HEK293T (cell line): ENCODE measurements at regions not wholly inside any gene's neighbourhood (a gene's known extent, or its start where the extent isn't known, plus 50 kb on each side); places are given as distances from the start of the nearest gene placed in this dataset.

Experiments
- CTCF ChIA-PET: fragments of 350-600 bp; formaldehyde crosslinking; extraction: SDS; loops from one replicate; lab custom pipeline; 2021; ENCODE audit warnings: antibody characterized with exemption, inconsistent platforms; lab: Yijun Ruan, JAX
- POLR2A ChIA-PET: fragments of 350-600 bp; formaldehyde crosslinking; extraction: SDS; loops from one replicate; lab custom pipeline; 2020; ENCODE audit warnings: antibody characterized with exemption, inconsistent platforms; lab: Yijun Ruan, JAX
- DNase-seq: peaks from one replicate; pipeline ENCODE4 v3.0.0; 2012; ENCODE audit warnings: mixed read lengths; ENCODE audit errors: extremely low spot score
- ARNT ChIP-seq: fragments of 450-650 bp; IDR thresholded peaks from 2 replicates; pipeline ENCODE4 v1.6.1; 2017; ENCODE audit warnings: mild to moderate bottlenecking
- BHLHE40 ChIP-seq: fragments of 450-650 bp; IDR thresholded peaks from 2 replicates; pipeline ENCODE4 v1.6.1; 2016; ENCODE audit warnings: mild to moderate bottlenecking, moderate library complexity, borderline replicate concordance
- CTBP1 ChIP-seq: fragments of 450-650 bp; IDR thresholded peaks from 2 replicates; pipeline ENCODE4 v1.6.1; 2016; ENCODE audit warnings: borderline replicate concordance
- ELF4 ChIP-seq: fragments of 450-650 bp; IDR thresholded peaks from 2 replicates; pipeline ENCODE4 v1.6.1; 2017; ENCODE audit warnings: antibody characterized with exemption
- FOXA1 ChIP-seq: fragments of 450-650 bp; IDR thresholded peaks from 2 replicates; pipeline ENCODE4 v1.6.1; 2016; ENCODE audit warnings: mild to moderate bottlenecking
- FOXK2 ChIP-seq: fragments of 450-650 bp; IDR thresholded peaks from 2 replicates; pipeline ENCODE4 v1.6.1; 2016; ENCODE audit warnings: mild to moderate bottlenecking
- FOXM1 ChIP-seq: fragments of 450-650 bp; IDR thresholded peaks from 2 replicates; pipeline ENCODE4 v1.6.1; 2017; ENCODE audit warnings: mild to moderate bottlenecking, borderline replicate concordance
- HDGF ChIP-seq: fragments of 450-650 bp; IDR thresholded peaks from 2 replicates; pipeline ENCODE4 v1.6.1; 2017; ENCODE audit warnings: antibody characterized with exemption, borderline replicate concordance
- L3MBTL2 ChIP-seq: fragments of 450-650 bp; conservative IDR thresholded peaks from 2 replicates; pipeline ENCODE4 v1.6.1; 2016; ENCODE audit warnings: mild to moderate bottlenecking
- LEF1 ChIP-seq: fragments of 450-650 bp; IDR thresholded peaks from 2 replicates; pipeline ENCODE4 v1.6.1; 2017; ENCODE audit warnings: mild to moderate bottlenecking, borderline replicate concordance
- NFRKB ChIP-seq: fragments of 450-650 bp; IDR thresholded peaks from 2 replicates; pipeline ENCODE4 v1.6.1; 2016; ENCODE audit warnings: mild to moderate bottlenecking, moderate library complexity
- SP1 ChIP-seq: fragments of 450-650 bp; IDR thresholded peaks from 2 replicates; pipeline ENCODE4 v1.6.1; 2017
- SUZ12 ChIP-seq: fragments of 450-650 bp; IDR thresholded peaks from 2 replicates; pipeline ENCODE4 v1.6.1; 2016; ENCODE audit warnings: mild to moderate bottlenecking
- TARDBP ChIP-seq: fragments of 450-650 bp; IDR thresholded peaks from 2 replicates; pipeline ENCODE4 v1.6.1; 2016
- ZNF384 ChIP-seq: fragments of 450-650 bp; IDR thresholded peaks from 2 replicates; pipeline ENCODE4 v1.6.1; 2016
- TF ChIP-seq, protein P1 (sequence below): fragments of 450-650 bp; IDR thresholded peaks from 2 replicates; pipeline ENCODE4 v1.6.1; 2016

DNA sequence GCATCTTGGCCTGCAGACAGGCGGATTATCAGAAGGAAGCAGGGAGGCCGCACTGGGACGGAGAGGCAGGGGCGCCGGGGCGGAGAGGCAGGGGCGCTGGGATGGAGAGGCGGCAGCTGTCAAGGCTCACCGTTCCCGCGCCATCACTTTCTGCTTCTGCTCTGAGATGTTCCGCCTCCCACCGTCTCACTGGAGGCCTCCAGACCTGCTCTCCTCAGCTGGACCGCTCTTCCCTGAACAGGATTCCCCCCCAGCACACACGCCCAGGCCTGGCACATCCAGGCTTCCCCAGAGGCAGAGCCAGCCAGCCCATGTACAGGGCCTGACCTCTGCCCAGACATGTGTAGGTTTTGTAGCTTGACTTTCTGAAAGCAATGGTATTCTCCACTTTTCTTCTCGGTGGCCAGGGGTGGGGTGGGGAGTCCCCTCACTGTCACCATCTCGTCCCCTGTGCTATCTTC is 84.1 kb downstream of the RIPK4 start:
- TF ChIP-seq SUZ12, result no peak
- TF ChIP-seq, protein P1, sequence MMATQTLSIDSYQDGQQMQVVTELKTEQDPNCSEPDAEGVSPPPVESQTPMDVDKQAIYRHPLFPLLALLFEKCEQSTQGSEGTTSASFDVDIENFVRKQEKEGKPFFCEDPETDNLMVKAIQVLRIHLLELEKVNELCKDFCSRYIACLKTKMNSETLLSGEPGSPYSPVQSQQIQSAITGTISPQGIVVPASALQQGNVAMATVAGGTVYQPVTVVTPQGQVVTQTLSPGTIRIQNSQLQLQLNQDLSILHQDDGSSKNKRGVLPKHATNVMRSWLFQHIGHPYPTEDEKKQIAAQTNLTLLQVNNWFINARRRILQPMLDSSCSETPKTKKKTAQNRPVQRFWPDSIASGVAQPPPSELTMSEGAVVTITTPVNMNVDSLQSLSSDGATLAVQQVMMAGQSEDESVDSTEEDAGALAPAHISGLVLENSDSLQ, result no peak
- ChIA-PET POLR2A (no interaction called here), CTCF (no interaction called here)
- no peak for DNase-seq

DNA sequence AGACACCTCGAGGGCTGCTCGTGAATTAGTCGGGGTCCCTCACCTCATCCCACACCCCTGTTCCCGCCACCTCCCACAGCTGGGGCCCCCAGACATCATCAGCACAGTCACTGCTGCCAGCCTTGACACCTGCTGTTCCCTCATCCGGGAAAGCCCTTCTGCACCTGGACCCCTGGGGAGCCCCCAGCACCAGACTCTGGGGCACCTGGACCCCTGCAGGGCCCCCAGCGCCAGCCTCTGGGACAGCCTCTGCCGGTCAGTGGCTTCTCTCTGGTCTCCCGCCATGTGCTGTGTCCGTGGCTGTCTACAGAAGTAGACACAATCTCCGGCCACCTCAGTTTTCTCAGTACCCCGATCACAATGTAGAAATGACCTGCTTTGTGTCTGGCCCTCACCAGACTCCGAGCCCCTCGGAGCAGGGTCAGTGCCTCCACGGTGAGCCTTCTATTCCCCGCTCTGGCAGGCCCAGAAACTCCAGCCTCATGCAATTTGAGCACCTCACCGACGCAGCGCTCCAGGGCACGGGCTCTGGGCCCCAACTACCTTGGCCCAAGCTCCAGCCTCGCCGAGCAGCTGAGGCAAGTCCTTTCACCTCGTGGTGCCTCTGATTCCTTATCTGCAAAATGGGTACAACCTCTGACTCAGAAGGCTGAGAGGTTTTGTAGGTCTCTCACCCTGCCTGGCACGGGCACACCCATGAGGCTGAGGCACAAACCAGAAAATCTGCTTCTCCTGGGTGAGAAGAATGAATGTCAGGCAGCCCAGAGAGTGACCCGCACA is 84.7 kb downstream of the RIPK4 start:
- ChIA-PET CTCF (no interaction called here), POLR2A (no interaction called here)
- no peak for DNase-seq
- TF ChIP-seq HDGF (no peak), FOXK2 (no peak), BHLHE40 (no peak), SP1 (no peak), SUZ12 (no peak), ZNF384 (no peak), FOXA1 (no peak), LEF1 (no peak), FOXM1 (no peak), CTBP1 (no peak)
- TF ChIP-seq, protein P1, result no peak

- TF ChIP-seq SP1, result no peak
- TF ChIP-seq, protein P1, result no peak
- TF ChIP-seq SUZ12, result no peak
- TF ChIP-seq LEF1, result no peak
- TF ChIP-seq NFRKB, result no peak
- TF ChIP-seq ARNT, result no peak
- TF ChIP-seq FOXK2, result no peak
- TF ChIP-seq L3MBTL2, result no peak
- TF ChIP-seq ZNF384, result no peak
- ChIA-PET CTCF (no interaction called here), POLR2A (no interaction called here)
- DNase-seq, result no peak
Observed at GRCh38 chr21:41681348-41681801, 85.5 kb downstream of the RIPK4 start.

GRCh38 chr21:41680444-41681347 is 86.2 kb downstream of the RIPK4 start:
- DNase-seq, result no peak
- ChIA-PET CTCF (no interaction called here), POLR2A (interaction anchor here (1.0 kb wide), 1 partner anchor 81 kb away, joined by 3 read pairs; no protein-coding TSS in a partner anchor)
- no peak for TF ChIP-seq SP1
- no peak for TF ChIP-seq ARNT
- TF ChIP-seq, protein P1, result no peak
- TF ChIP-seq L3MBTL2, result no peak
- no peak for TF ChIP-seq FOXK2
- TF ChIP-seq FOXM1, result no peak
- TF ChIP-seq SUZ12, result no peak
- TF ChIP-seq LEF1, result no peak
- no peak for TF ChIP-seq BHLHE40
- no peak for TF ChIP-seq TARDBP
- TF ChIP-seq ELF4, result no peak

DNA sequence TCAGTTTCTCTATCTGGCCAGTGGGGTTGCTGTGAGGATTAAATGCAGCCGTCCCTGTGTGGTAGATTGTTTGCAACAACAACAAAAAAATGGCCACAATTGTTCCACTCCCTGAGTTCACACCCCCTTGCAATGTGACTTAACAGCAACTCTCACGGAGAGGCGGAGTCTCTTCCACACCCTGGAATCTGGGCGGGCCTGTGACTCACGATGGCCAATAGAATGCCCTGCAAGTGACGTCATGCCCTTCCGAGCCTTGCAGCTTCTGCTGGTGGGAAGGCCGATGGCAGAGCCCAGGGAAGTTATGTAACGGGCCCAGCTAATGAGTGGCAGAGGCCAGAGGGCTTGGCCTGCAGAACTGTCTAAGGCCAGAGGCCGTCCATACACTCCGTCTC is 87.9 kb downstream of the RIPK4 start:
- ChIA-PET CTCF (no interaction called here), POLR2A (interaction anchor here (1.1 to 1.7 kb wide), 4 partner anchors 12 to 83 kb away, joined by 3 to 5 read pairs (median 4); no protein-coding TSS in a partner anchor)
- DNase-seq, result peak; percentile 97
- TF ChIP-seq, protein P1, result 0 out of 2 replicates have a peak, but pooled peaks have one; percentile 44
- TF ChIP-seq SUZ12, result no peak
- peak; percentile 70 for TF ChIP-seq L3MBTL2
- TF ChIP-seq NFRKB, result no peak
- no peak for TF ChIP-seq LEF1
- TF ChIP-seq TARDBP, result no peak
